Activated T-cell treated with anti-CD3 and anti-CD28 coated beads for 4 hours (primary cell): ENCODE measurements at regions not wholly inside any gene's neighbourhood (a gene's known extent, or its start where the extent isn't known, plus 50 kb on each side); places are given as distances from the start of the nearest gene placed in this dataset.
"Not testable (repeated sequence)": the region's sequence is repeated elsewhere in the genome, so short reads cannot be mapped to it uniquely, and the experiment has no call there.

Experiments
- DNase-seq: peaks from one replicate; pipeline ENCODE4 v3.0.0-alpha.2; 2020

- DNase-seq = no peak
Observed at GRCh38 chr14:87405563-87405962, 587.4 kb downstream of the GALC start.

- no peak for DNase-seq
Observed at GRCh38 chr14:87397499-87397898, 595.5 kb downstream of the GALC start.

GRCh38 chr14:87391066-87391465 lies 601.9 kb downstream of the GALC start:
- no peak for DNase-seq

- no peak for DNase-seq
Observed at GRCh38 chr14:87388946-87389345, 604.0 kb downstream of the GALC start.

GRCh38 chr14:87387806-87388205 lies 605.2 kb downstream of the GALC start:
- no peak for DNase-seq

GRCh38 chr14:87386524-87386923 lies 606.5 kb downstream of the GALC start:
- no peak for DNase-seq

- DNase-seq = no peak
Observed at GRCh38 chr14:87380054-87380453, 612.9 kb downstream of the GALC start.

- DNase-seq = no peak
Observed at GRCh38 chr14:87368751-87369150, 624.2 kb downstream of the GALC start.

- DNase-seq = not testable (repeated sequence)
Observed at GRCh38 chr14:87360246-87360645, 632.7 kb downstream of the GALC start.

- DNase-seq = no peak
Observed at GRCh38 chr14:87351007-87351406, 642.0 kb downstream of the GALC start.

- DNase-seq = no peak
Observed at GRCh38 chr14:87349921-87350320, 643.1 kb downstream of the GALC start.

GRCh38 chr14:87343652-87344051 lies 649.3 kb downstream of the GALC start:
- no peak for DNase-seq

- DNase-seq = no peak
Observed at GRCh38 chr14:87334997-87335685, 657.8 kb downstream of the GALC start.

- DNase-seq = no peak
Observed at GRCh38 chr14:87331991-87332390, 661.0 kb downstream of the GALC start.

GRCh38 chr14:87325741-87326140 lies 667.2 kb downstream of the GALC start:
- DNase-seq = no peak

- DNase-seq = no peak
Observed at GRCh38 chr14:87323191-87323590, 669.8 kb downstream of the GALC start.

GRCh38 chr14:87321548-87321947 lies 671.4 kb downstream of the GALC start:
- no peak for DNase-seq

GRCh38 chr14:87312894-87313205 lies 680.1 kb downstream of the GALC start:
- no peak for DNase-seq

- DNase-seq = no peak
Observed at GRCh38 chr14:87312169-87312893, 680.7 kb downstream of the GALC start.

- DNase-seq = no peak
Observed at GRCh38 chr14:87309557-87309956, 683.4 kb downstream of the GALC start.

- DNase-seq = no peak
Observed at GRCh38 chr14:87306409-87307168, 686.4 kb downstream of the GALC start.

GRCh38 chr14:87305345-87305744 lies 687.6 kb downstream of the GALC start:
- DNase-seq = no peak

- DNase-seq = no peak
Observed at GRCh38 chr14:87304404-87304803, 688.6 kb downstream of the GALC start.

GRCh38 chr14:87286826-87287225 lies 706.2 kb downstream of the GALC start:
- DNase-seq = no peak
